NCI-H2227 (cell line): ENCODE measurements at regions not wholly inside any gene's neighbourhood (a gene's known extent, or its start where the extent isn't known, plus 50 kb on each side); places are given as distances from the start of the nearest gene placed in this dataset.

ENCODE experiments used
- DNase-seq: peaks from one replicate; lab custom pipeline; 2025; ENCODE audit not compliant: unreplicated experiment; lab: John Stamatoyannopoulos, UW

GRCh38 chr2:176536439-176537133 is 267.3 kb downstream of the MTX2 start:
- no peak for DNase-seq

- DNase-seq, result no peak
Observed at GRCh38 chr2:176537932-176538331, 268.7 kb downstream of the MTX2 start.

GRCh38 chr2:176540995-176541394 is 271.8 kb downstream of the MTX2 start:
- no peak for DNase-seq

GRCh38 chr2:176542476-176542875 is 273.2 kb downstream of the MTX2 start:
- no peak for DNase-seq

- no peak for DNase-seq
Observed at GRCh38 chr2:176544557-176544956, 275.3 kb downstream of the MTX2 start.

- DNase-seq, result no peak
Observed at GRCh38 chr2:176544991-176545956, 276.0 kb downstream of the MTX2 start.

- DNase-seq, result no peak
Observed at GRCh38 chr2:176546550-176546949, 277.3 kb downstream of the MTX2 start.

- no peak for DNase-seq
Observed at GRCh38 chr2:176552501-176553135, 283.4 kb downstream of the MTX2 start.

GRCh38 chr2:176553685-176554100 is 284.5 kb downstream of the MTX2 start:
- DNase-seq, result peak; percentile 48

GRCh38 chr2:176554101-176555048 is 285.1 kb downstream of the MTX2 start:
- DNase-seq, result peak; percentile 85

GRCh38 chr2:176555112-176555511 is 285.9 kb downstream of the MTX2 start:
- no peak for DNase-seq

- DNase-seq, result no peak
Observed at GRCh38 chr2:176555781-176556180, 286.5 kb downstream of the MTX2 start.

- no peak for DNase-seq
Observed at GRCh38 chr2:176556373-176556772, 287.1 kb downstream of the MTX2 start.

- DNase-seq, result no peak
Observed at GRCh38 chr2:176557821-176558220, 288.6 kb downstream of the MTX2 start.

- DNase-seq, result no peak
Observed at GRCh38 chr2:176558574-176559140, 289.4 kb downstream of the MTX2 start.

GRCh38 chr2:176560296-176560695 is 291.1 kb downstream of the MTX2 start:
- DNase-seq, result no peak

GRCh38 chr2:176561706-176562105 is 292.5 kb downstream of the MTX2 start:
- DNase-seq, result no peak

- DNase-seq, result no peak
Observed at GRCh38 chr2:176562359-176563078, 293.3 kb downstream of the MTX2 start.

- DNase-seq, result peak; percentile 89
Observed at GRCh38 chr2:176565641-176566323, 296.5 kb downstream of the MTX2 start.
